ENCODE measurements at regions not wholly inside any gene's neighbourhood (a gene's known extent, or its start where the extent isn't known, plus 50 kb on each side); places are given as distances from the start of the nearest gene placed in this dataset.

DNA sequence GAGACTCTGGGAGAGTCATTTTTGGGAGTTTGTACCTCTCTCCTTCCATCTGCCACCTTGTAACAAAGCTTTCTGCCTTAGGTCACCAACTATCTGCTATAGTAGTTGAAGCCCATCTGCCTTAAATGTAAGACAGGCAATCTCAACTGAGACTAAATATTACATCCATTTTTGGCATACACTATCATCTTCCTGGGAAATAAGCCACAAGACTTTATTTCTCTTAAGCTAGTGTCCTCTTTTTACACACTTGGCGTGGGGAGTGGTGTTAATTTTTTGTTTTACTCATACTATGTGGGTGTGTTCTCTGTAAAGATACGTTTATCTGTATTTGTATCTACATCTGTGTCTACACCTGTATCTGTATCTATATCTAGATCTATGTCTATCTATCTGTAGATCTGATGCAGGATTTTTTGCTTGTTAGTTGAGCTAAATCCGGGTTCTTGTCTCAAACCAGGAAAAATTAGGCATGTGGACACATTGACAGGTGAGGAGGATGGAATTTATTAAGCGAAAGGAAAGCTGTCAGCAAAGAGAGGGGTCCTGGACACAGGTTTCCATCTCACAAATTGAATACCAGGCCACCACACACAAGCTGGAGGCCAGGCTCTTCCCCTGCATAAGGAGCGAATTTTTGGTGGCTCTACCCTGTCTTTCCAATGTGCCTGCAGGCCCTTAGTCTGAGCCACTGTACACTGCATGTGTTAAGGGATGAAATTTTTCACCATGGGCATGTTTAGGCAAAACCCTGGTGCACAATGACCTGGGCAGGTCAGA, 64.8 kb upstream of the RND3 start:
- Mint-ChIP-seq H3K27me3 (ENCODE audit: low read depth, unreplicated experiment) (no peaks in the 10 kb centered on the region), H3K9me3 (ENCODE audit: unreplicated experiment) (no peaks in the 10 kb centered on the region), H3K4me1 (ENCODE audit: low read depth, unreplicated experiment) (peaks cover 17% of the 10 kb centered on the region), H3K27ac (ENCODE audit: unreplicated experiment) (no peak overlapping the region), H3K36me3 (ENCODE audit: low read depth, unreplicated experiment) (no peaks in the 10 kb centered on the region), H3K4me3 (ENCODE audit: unreplicated experiment) (no peak overlapping the region)
- DNase-seq (ENCODE audit: low read depth) (no peak), FAIRE-seq (no peak)
- Histone ChIP-seq H3K27ac (ENCODE audit: low read depth, low read length) (no peak overlapping the region), H3K4me3 (ENCODE audit: insufficient read depth, low read depth, low read length) (no peak overlapping the region), H3K36me3 (ENCODE audit: insufficient read depth, low read length) (no peaks in the 10 kb centered on the region), H3K79me2 (ENCODE audit: insufficient read depth, low read length) (no peaks in the 10 kb centered on the region), H3K9me3 (ENCODE audit: insufficient read depth, low read depth, low read length) (no peaks in the 10 kb centered on the region), H2AFZ (ENCODE audit: low read depth, low read length) (no peak overlapping the region), H3K4me1 (ENCODE audit: insufficient read depth, low read length) (no peaks in the 10 kb centered on the region), H3K4me2 (ENCODE audit: low read length) (no peak overlapping the region), H3K27me3 (ENCODE audit: insufficient read depth, low read length) (no peaks in the 10 kb centered on the region), H3K9ac (ENCODE audit: low read length) (no peak overlapping the region), H4K20me1 (ENCODE audit: insufficient read depth, low read length) (no peaks in the 10 kb centered on the region)
- TF ChIP-seq EZH2 (IDR thresholded peaks at IDR 0.05; ENCODE audit: insufficient read depth, low read length) = no peak
- TF ChIP-seq, protein P1, sequence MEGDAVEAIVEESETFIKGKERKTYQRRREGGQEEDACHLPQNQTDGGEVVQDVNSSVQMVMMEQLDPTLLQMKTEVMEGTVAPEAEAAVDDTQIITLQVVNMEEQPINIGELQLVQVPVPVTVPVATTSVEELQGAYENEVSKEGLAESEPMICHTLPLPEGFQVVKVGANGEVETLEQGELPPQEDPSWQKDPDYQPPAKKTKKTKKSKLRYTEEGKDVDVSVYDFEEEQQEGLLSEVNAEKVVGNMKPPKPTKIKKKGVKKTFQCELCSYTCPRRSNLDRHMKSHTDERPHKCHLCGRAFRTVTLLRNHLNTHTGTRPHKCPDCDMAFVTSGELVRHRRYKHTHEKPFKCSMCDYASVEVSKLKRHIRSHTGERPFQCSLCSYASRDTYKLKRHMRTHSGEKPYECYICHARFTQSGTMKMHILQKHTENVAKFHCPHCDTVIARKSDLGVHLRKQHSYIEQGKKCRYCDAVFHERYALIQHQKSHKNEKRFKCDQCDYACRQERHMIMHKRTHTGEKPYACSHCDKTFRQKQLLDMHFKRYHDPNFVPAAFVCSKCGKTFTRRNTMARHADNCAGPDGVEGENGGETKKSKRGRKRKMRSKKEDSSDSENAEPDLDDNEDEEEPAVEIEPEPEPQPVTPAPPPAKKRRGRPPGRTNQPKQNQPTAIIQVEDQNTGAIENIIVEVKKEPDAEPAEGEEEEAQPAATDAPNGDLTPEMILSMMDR (IDR thresholded peaks at IDR 0.05; ENCODE audit: insufficient read depth, low read depth, low read length) = no peak

DNA sequence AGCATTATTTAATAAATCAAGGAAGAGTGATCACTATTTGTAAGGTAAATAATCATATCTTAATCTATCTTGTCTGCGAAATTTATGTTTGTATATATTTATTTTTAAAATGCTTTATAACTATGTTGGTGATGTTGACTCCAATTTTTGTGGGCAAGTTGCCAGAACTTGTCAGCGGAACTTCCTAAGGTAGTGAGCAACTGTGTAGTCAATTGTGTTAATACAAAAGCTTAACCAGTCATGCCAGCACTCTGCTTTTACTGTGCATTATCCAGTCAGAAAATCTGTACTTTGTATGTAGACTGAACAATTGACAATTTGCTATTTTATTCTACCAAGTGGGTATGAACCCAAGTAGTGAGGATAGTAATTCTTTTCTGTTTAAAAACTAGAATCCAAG, 61.9 kb upstream of the RND3 start:
- H3K4me1 Mint-ChIP-seq (ENCODE audit: low read depth, unreplicated experiment) = peaks cover 10% of the 10 kb centered on the region
- H3K4me3 Mint-ChIP-seq (ENCODE audit: unreplicated experiment) = no peak overlapping the region
- H3K27me3 Mint-ChIP-seq (ENCODE audit: low read depth, unreplicated experiment) = no peaks in the 10 kb centered on the region
- Histone ChIP-seq H3K36me3 (ENCODE audit: insufficient read depth, low read length) (no peaks in the 10 kb centered on the region), H3K4me3 (ENCODE audit: insufficient read depth, low read depth, low read length) (no peak overlapping the region), H4K20me1 (ENCODE audit: insufficient read depth, low read length) (no peaks in the 10 kb centered on the region), H3K9ac (ENCODE audit: low read length) (no peak overlapping the region), H3K79me2 (ENCODE audit: insufficient read depth, low read length) (no peaks in the 10 kb centered on the region), H3K4me2 (ENCODE audit: low read length) (no peak overlapping the region), H3K9me3 (ENCODE audit: insufficient read depth, low read depth, low read length) (no peaks in the 10 kb centered on the region), H3K27ac (ENCODE audit: low read depth, low read length) (no peak overlapping the region), H2AFZ (ENCODE audit: low read depth, low read length) (no peak overlapping the region), H3K27me3 (ENCODE audit: insufficient read depth, low read length) (no peaks in the 10 kb centered on the region), H3K4me1 (ENCODE audit: insufficient read depth, low read length) (no peaks in the 10 kb centered on the region)
- DNase-seq (ENCODE audit: low read depth) (no peak), FAIRE-seq (no peak)
- TF ChIP-seq, protein P1 (IDR thresholded peaks at IDR 0.05; ENCODE audit: insufficient read depth, low read depth, low read length) = no peak
- TF ChIP-seq EZH2 (IDR thresholded peaks at IDR 0.05; ENCODE audit: insufficient read depth, low read length) = no peak
- H3K36me3 Mint-ChIP-seq (ENCODE audit: low read depth, unreplicated experiment) = no peaks in the 10 kb centered on the region
- H3K9me3 Mint-ChIP-seq (ENCODE audit: unreplicated experiment) = no peaks in the 10 kb centered on the region
- H3K27ac Mint-ChIP-seq (ENCODE audit: unreplicated experiment) = no peak overlapping the region

DNA sequence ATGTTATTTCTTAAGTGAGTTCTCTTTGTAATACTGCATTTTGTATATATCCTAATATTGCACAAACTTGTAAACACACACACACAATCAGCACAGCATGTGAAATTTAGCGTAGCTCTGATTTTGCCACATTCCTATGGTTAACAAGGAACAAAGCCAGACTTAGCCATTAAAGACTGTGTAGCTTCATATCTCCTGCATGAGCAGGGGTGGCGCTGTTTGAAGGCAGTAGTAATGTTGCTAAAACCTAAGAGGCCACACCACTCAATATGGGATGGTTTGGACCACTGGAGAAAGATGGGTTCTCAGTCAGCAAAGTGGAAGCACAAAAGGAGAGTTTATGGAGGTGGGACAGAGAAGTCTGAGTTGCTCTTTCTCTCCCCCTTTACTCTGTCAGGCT, 61.1 kb upstream of the RND3 start:
- Mint-ChIP-seq H3K4me1 (ENCODE audit: low read depth, unreplicated experiment) (peaks cover 10% of the 10 kb centered on the region), H3K36me3 (ENCODE audit: low read depth, unreplicated experiment) (no peaks in the 10 kb centered on the region), H3K27ac (ENCODE audit: unreplicated experiment) (no peak overlapping the region), H3K4me3 (ENCODE audit: unreplicated experiment) (no peak overlapping the region), H3K9me3 (ENCODE audit: unreplicated experiment) (no peaks in the 10 kb centered on the region), H3K27me3 (ENCODE audit: low read depth, unreplicated experiment) (no peaks in the 10 kb centered on the region)
- H3K36me3 ChIP-seq (ENCODE audit: insufficient read depth, low read length) = no peaks in the 10 kb centered on the region
- no peak for TF ChIP-seq EZH2 (IDR thresholded peaks at IDR 0.05; ENCODE audit: insufficient read depth, low read length)
- TF ChIP-seq, protein P1 (IDR thresholded peaks at IDR 0.05; ENCODE audit: insufficient read depth, low read depth, low read length) = peak; percentile 45
- no peaks in the 10 kb centered on the region for H3K9me3 ChIP-seq (ENCODE audit: insufficient read depth, low read depth, low read length)
- no peak overlapping the region for H3K9ac ChIP-seq (ENCODE audit: low read length)
- no peaks in the 10 kb centered on the region for H4K20me1 ChIP-seq (ENCODE audit: insufficient read depth, low read length)
- no peak overlapping the region for H3K4me3 ChIP-seq (ENCODE audit: insufficient read depth, low read depth, low read length)
- H3K27me3 ChIP-seq (ENCODE audit: insufficient read depth, low read length) = no peaks in the 10 kb centered on the region
- no peak for DNase-seq (ENCODE audit: low read depth)
- no peaks in the 10 kb centered on the region for H3K79me2 ChIP-seq (ENCODE audit: insufficient read depth, low read length)
- H2AFZ ChIP-seq (ENCODE audit: low read depth, low read length) = peak overlapping the region; percentile 16
- H3K27ac ChIP-seq (ENCODE audit: low read depth, low read length) = no peak overlapping the region
- FAIRE-seq = no peak
- no peaks in the 10 kb centered on the region for H3K4me1 ChIP-seq (ENCODE audit: insufficient read depth, low read length)
- no peak overlapping the region for H3K4me2 ChIP-seq (ENCODE audit: low read length)

All from astrocyte (in vitro differentiated cells and primary cell).